IMR-90 (cell line): ENCODE measurements at regions not wholly inside any gene's neighbourhood (a gene's known extent, or its start where the extent isn't known, plus 50 kb on each side); places are given as distances from the start of the nearest gene placed in this dataset.

Experiments used
- ATAC-seq: fragments of 200-7000 bp; cut with Tn5 transposase; 2 replicates; pipeline ENCODE4 v1.9.1; 2020; ENCODE audit warnings: low read depth, mild to moderate bottlenecking, moderate library complexity
- BruUV-seq: library from RNA; stranded (reverse); fragments of 400-500 nt; replicated peaks from 2 replicates; lab custom pipeline; 2021; lab: Mats Ljungman, UMichigan
- CTCF ChIA-PET: fragments of 300-600 bp; formaldehyde crosslinking; extraction: SDS; loops from one replicate; lab custom pipeline; 2021; ENCODE audit warnings: antibody characterized with exemption; lab: Yijun Ruan, JAX
- POLR2A ChIA-PET: fragments of 300-600 bp; sonication (Branson Sonifier 250); formaldehyde crosslinking; loops from one replicate; lab custom pipeline; 2022; ENCODE audit warnings: antibody characterized with exemption; ENCODE audit not compliant: unreplicated experiment; lab: Charles Lee
- DNase-seq: peaks from one replicate; pipeline ENCODE4 v3.0.0; 2013
- H2AFZ ChIP-seq: replicated peaks from 2 replicates; pipeline ENCODE3; 2013; ENCODE audit warnings: low read length, mild to moderate bottlenecking; ENCODE audit not compliant: poor library complexity
- H2AK5ac ChIP-seq: 2 replicates; pipeline ENCODE4 v1.6.1; 2013; ENCODE audit warnings: low read depth, low read length, inconsistent platforms
- H2AK9ac ChIP-seq: replicated peaks from 2 replicates; pipeline ENCODE3; 2013; ENCODE audit warnings: mild to moderate bottlenecking, low read depth, low read length, moderate library complexity; ENCODE audit not compliant: poor library complexity
- H2BK120ac ChIP-seq: 2 replicates; pipeline ENCODE4 v1.6.1; 2013; ENCODE audit warnings: low read depth, low read length, inconsistent platforms
- H2BK15ac ChIP-seq: 3 replicates; pipeline ENCODE4 v1.6.1; 2013; ENCODE audit warnings: low read depth, low read length, inconsistent platforms
- H2BK20ac ChIP-seq: 2 replicates; pipeline ENCODE4 v1.6.1; 2013; ENCODE audit warnings: low read depth, mild to moderate bottlenecking, inconsistent platforms, low read length, moderate library complexity
- H2BK5ac ChIP-seq: 2 replicates; pipeline ENCODE4 v1.6.1; 2013; ENCODE audit warnings: mild to moderate bottlenecking, low read depth, low read length, inconsistent platforms; ENCODE audit not compliant: poor library complexity, severe bottlenecking
- H3K14ac ChIP-seq: replicated peaks from 2 replicates; pipeline ENCODE4 v1.6.1; 2013; ENCODE audit warnings: low read depth, low read length, inconsistent platforms
- H3K18ac ChIP-seq: 2 replicates; pipeline ENCODE4 v1.6.1; 2013; ENCODE audit warnings: low read depth, low read length, control low read depth
- H3K23ac ChIP-seq: 2 replicates; pipeline ENCODE4 v1.6.1; 2013; ENCODE audit warnings: low read depth, low read length, inconsistent platforms
- H3K27ac ChIP-seq: 2 replicates; pipeline ENCODE4 v1.5.1; 2013; ENCODE audit warnings: mild to moderate bottlenecking, control low read depth, low read length; ENCODE audit not compliant: insufficient read depth
- H3K27me3 ChIP-seq: 2 replicates; pipeline ENCODE4 v1.6.1; 2013; ENCODE audit warnings: low read length; ENCODE audit not compliant: control insufficient read depth, insufficient read depth
- H3K36me3 ChIP-seq: 2 replicates; pipeline ENCODE4 v1.6.1; 2013; ENCODE audit warnings: low read length, mixed read lengths; ENCODE audit not compliant: control insufficient read depth, insufficient read depth
- H3K4ac ChIP-seq: 2 replicates; pipeline ENCODE4 v1.6.1; 2013; ENCODE audit warnings: low read depth, low read length, inconsistent platforms
- H3K4me1 ChIP-seq: 2 replicates; pipeline ENCODE4 v1.6.1; 2013; ENCODE audit warnings: low read length, mixed read lengths; ENCODE audit not compliant: control insufficient read depth, insufficient read depth
- H3K4me2 ChIP-seq: 2 replicates; pipeline ENCODE4 v1.6.1; 2013; ENCODE audit warnings: low read depth, mild to moderate bottlenecking, control low read depth, low read length, moderate library complexity
- H3K4me3 ChIP-seq: 2 replicates; pipeline ENCODE4 v1.5.1; 2013; ENCODE audit warnings: low read depth, mild to moderate bottlenecking, control low read depth, low read length, moderate library complexity; ENCODE audit not compliant: insufficient read depth
- H3K56ac ChIP-seq: 2 replicates; pipeline ENCODE4 v1.6.1; 2013; ENCODE audit warnings: low read length, inconsistent platforms; ENCODE audit not compliant: insufficient read depth; ENCODE audit errors: extremely low read depth
- H3K79me1 ChIP-seq, 2 experiments: 2 replicates each; pipeline ENCODE4 v1.6.1; 2013; ENCODE audit warnings: low read length in 2 of 2, inconsistent platforms in 1 of 2, low read depth in 1 of 2
- H3K9ac ChIP-seq: 2 replicates; pipeline ENCODE4 v1.6.1; 2013; ENCODE audit warnings: low read depth, low read length, control low read depth
- H3K9me1 ChIP-seq: 2 replicates; pipeline ENCODE4 v1.6.1; 2013; ENCODE audit warnings: low read length, inconsistent platforms; ENCODE audit not compliant: insufficient read depth
- H3K9me3 ChIP-seq: 2 replicates; pipeline ENCODE4 v1.6.1; 2013; ENCODE audit warnings: low read length; ENCODE audit not compliant: control insufficient read depth, insufficient read depth
- H4K20me1 ChIP-seq: 2 replicates; pipeline ENCODE4 v1.6.1; 2013; ENCODE audit warnings: low read length, inconsistent platforms; ENCODE audit not compliant: insufficient read depth
- H4K5ac ChIP-seq: 2 replicates; pipeline ENCODE4 v1.6.1; 2013; ENCODE audit warnings: mild to moderate bottlenecking, low read depth, low read length, control low read depth
- H4K8ac ChIP-seq, 2 experiments: 2 replicates each; pipeline ENCODE4 v1.6.1; 2013; ENCODE audit warnings: low read depth in 2 of 2, low read length in 2 of 2, control low read depth in 1 of 2, inconsistent platforms in 1 of 2
- H4K91ac ChIP-seq: 2 replicates; pipeline ENCODE4 v1.6.1; 2013; ENCODE audit warnings: low read depth, low read length, inconsistent platforms; ENCODE audit not compliant: insufficient read depth
- CEBPB ChIP-seq: IDR thresholded peaks from 2 replicates; pipeline ENCODE4 v1.6.1; 2012; ENCODE audit warnings: low read depth, low read length, improper control_type of control experiment
- CHD1 ChIP-seq: IDR thresholded peaks from 2 replicates; pipeline ENCODE4 v1.6.1; 2012; ENCODE audit warnings: low read depth, low read length, improper control_type of control experiment
- ELK1 ChIP-seq: fragments of 150-350 bp; IDR thresholded peaks from 2 replicates; pipeline ENCODE4 v1.6.1; 2016; ENCODE audit warnings: low read depth, mild to moderate bottlenecking, low read length, moderate library complexity, borderline replicate concordance
- FOS ChIP-seq: fragments of 150-350 bp; IDR thresholded peaks from 2 replicates; pipeline ENCODE4 v1.6.1; 2016; ENCODE audit warnings: low read depth, low read length
- MAFK ChIP-seq: IDR thresholded peaks from 2 replicates; pipeline ENCODE4 v1.6.1; 2012; ENCODE audit warnings: low read depth, low read length, improper control_type of control experiment
- MXI1 ChIP-seq: IDR thresholded peaks from 2 replicates; pipeline ENCODE4 v1.6.1; 2012; ENCODE audit warnings: low read depth, mild to moderate bottlenecking, low read length, moderate library complexity, borderline replicate concordance
- NFE2L2 ChIP-seq: fragments of 150-350 bp; IDR thresholded peaks from 2 replicates; pipeline ENCODE4 v1.6.1; 2016; ENCODE audit warnings: low read depth, mild to moderate bottlenecking, low read length
- RAD21 ChIP-seq: IDR thresholded peaks from 2 replicates; pipeline ENCODE4 v1.6.1; 2012; ENCODE audit warnings: low read length, improper control_type of control experiment
- RCOR1 ChIP-seq: IDR thresholded peaks from 2 replicates; pipeline ENCODE4 v1.6.1; 2012; ENCODE audit warnings: mild to moderate bottlenecking, low read length, improper control_type of control experiment; ENCODE audit not compliant: insufficient replicate concordance
- SMC3 ChIP-seq: fragments of 150-350 bp; IDR thresholded peaks from 2 replicates; pipeline ENCODE4 v1.6.1; 2016; ENCODE audit warnings: low read depth, mild to moderate bottlenecking, antibody characterized with exemption, low read length, moderate library complexity
- USF2 ChIP-seq: fragments of 150-350 bp; IDR thresholded peaks from 2 replicates; pipeline ENCODE4 v1.6.1; 2017; ENCODE audit warnings: mild to moderate bottlenecking, antibody characterized with exemption, low read length, low read depth
- WGBS, 2 experiments: methylation state at CpG; one replicate each; pipeline versions ENCODE4 v1.1.5 to v1.1.7; 2013; ENCODE audit warnings: missing lambda C conversion rate in 2 of 2; ENCODE audit not compliant: insufficient read length in 1 of 2; ENCODE audit errors: extremely low coverage in 2 of 2; 5-methylcytosine and 5-hydroxymethylcytosine counted together
- dilution Hi-C: fragments of 300-500 bp; cut with HindIII; formaldehyde crosslinking; loops from one replicate; pipeline ENCODE4 v1.14.3; 2018; ENCODE audit warnings: low sequenced_read_pairs; ENCODE audit not compliant: unreplicated experiment
- in situ Hi-C: fragments of 300-500 bp; cut with MboI; formaldehyde crosslinking; loops from 3 replicates; pipeline ENCODE4 v1.14.3; 2019; ENCODE audit warnings: low sequenced_read_pairs, inconsistent platforms, mixed read lengths
- intact Hi-C: fragments of 100-400 bp; cut with micrococcal nuclease; formaldehyde crosslinking; loops from 2 replicates; pipeline ENCODE4 v1.10.0; 2022
- TF ChIP-seq, protein P1 (sequence below): conservative IDR thresholded peaks from 2 replicates; pipeline ENCODE4 v1.5.1; 2012; ENCODE audit warnings: mild to moderate bottlenecking, low read depth, low read length, improper control_type of control experiment

GRCh38 chr5:5658889-5659465 is 236.5 kb downstream of the ICE1 start:
- H3K9ac ChIP-seq = no peak overlapping the region
- H4K5ac ChIP-seq = no peak overlapping the region
- H4K91ac ChIP-seq = no peak overlapping the region
- no peaks in the 10 kb centered on the region for H4K20me1 ChIP-seq
- H3K4me1 ChIP-seq = no peaks in the 10 kb centered on the region
- H3K36me3 ChIP-seq = no peaks in the 10 kb centered on the region
- dilution Hi-C loops (no loop called here), in situ Hi-C loops (no loop called here), intact Hi-C loops (no loop called here)
- H3K9me1 ChIP-seq = no peaks in the 10 kb centered on the region
- H2BK15ac ChIP-seq = no peak overlapping the region
- no peak overlapping the region for H3K18ac ChIP-seq
- 33% methylated on average over 1 of the region's 3 CpGs; no CpG with 5 or more reads in 1 of the 2 experiments for WGBS, 2 experiments
- DNase-seq (no peak), ATAC-seq (no peak)
- H3K4me2 ChIP-seq = no peak overlapping the region
- no peak overlapping the region for H2BK20ac ChIP-seq
- ChIA-PET POLR2A (no interaction called here), CTCF (no interaction called here)
- H3K27me3 ChIP-seq = no peaks in the 10 kb centered on the region
- H2AFZ ChIP-seq = no peak overlapping the region
- no peak overlapping the region for H2BK120ac ChIP-seq
- no peak overlapping the region for H2BK5ac ChIP-seq
- no peak overlapping the region for H2AK5ac ChIP-seq
- no peak overlapping the region for H3K23ac ChIP-seq
- no peak overlapping the region for H3K4me3 ChIP-seq
- no peak overlapping the region for H3K14ac ChIP-seq
- BruUV-seq = no TSS peak
- no peak overlapping the region for H3K27ac ChIP-seq
- H3K9me3 ChIP-seq = peaks cover 13% of the 10 kb centered on the region
- H3K4ac ChIP-seq = no peak overlapping the region
- H2AK9ac ChIP-seq = no peak overlapping the region
- no peak for TF ChIP-seq MAFK
- no peak for TF ChIP-seq ELK1
- no peak for TF ChIP-seq USF2
- TF ChIP-seq SMC3 = no peak
- no peak for TF ChIP-seq CHD1
- no peak for TF ChIP-seq NFE2L2
- no peak for TF ChIP-seq FOS
- TF ChIP-seq, protein P1, sequence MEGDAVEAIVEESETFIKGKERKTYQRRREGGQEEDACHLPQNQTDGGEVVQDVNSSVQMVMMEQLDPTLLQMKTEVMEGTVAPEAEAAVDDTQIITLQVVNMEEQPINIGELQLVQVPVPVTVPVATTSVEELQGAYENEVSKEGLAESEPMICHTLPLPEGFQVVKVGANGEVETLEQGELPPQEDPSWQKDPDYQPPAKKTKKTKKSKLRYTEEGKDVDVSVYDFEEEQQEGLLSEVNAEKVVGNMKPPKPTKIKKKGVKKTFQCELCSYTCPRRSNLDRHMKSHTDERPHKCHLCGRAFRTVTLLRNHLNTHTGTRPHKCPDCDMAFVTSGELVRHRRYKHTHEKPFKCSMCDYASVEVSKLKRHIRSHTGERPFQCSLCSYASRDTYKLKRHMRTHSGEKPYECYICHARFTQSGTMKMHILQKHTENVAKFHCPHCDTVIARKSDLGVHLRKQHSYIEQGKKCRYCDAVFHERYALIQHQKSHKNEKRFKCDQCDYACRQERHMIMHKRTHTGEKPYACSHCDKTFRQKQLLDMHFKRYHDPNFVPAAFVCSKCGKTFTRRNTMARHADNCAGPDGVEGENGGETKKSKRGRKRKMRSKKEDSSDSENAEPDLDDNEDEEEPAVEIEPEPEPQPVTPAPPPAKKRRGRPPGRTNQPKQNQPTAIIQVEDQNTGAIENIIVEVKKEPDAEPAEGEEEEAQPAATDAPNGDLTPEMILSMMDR = no peak
- no peak for TF ChIP-seq RCOR1
- TF ChIP-seq CEBPB = no peak
- no peak for TF ChIP-seq RAD21
- TF ChIP-seq MXI1 = no peak
- H4K8ac ChIP-seq = no peak overlapping the region
- no peaks in the 10 kb centered on the region for H3K79me1 ChIP-seq
- no peak overlapping the region for H3K56ac ChIP-seq
